GM19023 (cell line): ENCODE measurements at regions not wholly inside any gene's neighbourhood (a gene's known extent, or its start where the extent isn't known, plus 50 kb on each side); places are given as distances from the start of the nearest gene placed in this dataset.

ENCODE experiments used
- ATAC-seq: cut with Tn5 transposase; IDR thresholded peaks from one replicate; pipeline ENCODE4 v1.9.1; 2021; ENCODE audit warnings: mild to moderate bottlenecking, moderate library complexity; ENCODE audit not compliant: unreplicated experiment

DNA sequence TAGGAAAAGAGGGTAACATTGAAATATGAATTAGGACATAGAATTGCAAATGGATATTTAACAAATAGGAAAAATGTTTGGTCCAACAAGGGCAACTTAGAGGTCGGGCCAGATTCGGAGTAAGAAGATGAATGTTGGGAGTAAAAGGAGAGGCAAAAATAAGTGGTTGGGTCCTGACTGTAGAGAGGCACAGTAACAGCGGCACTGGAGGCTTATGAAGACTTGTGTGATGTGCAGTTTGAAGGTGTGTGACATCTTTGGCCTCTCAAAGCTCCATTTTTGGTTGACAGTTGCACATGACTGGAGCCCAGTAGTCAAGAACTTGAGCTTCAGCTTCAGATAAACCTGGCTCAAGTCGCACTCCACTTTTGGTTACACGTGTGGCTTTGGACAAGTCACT is 109.9 kb upstream of the PAXBP1 start:
- ATAC-seq: no peak

DNA sequence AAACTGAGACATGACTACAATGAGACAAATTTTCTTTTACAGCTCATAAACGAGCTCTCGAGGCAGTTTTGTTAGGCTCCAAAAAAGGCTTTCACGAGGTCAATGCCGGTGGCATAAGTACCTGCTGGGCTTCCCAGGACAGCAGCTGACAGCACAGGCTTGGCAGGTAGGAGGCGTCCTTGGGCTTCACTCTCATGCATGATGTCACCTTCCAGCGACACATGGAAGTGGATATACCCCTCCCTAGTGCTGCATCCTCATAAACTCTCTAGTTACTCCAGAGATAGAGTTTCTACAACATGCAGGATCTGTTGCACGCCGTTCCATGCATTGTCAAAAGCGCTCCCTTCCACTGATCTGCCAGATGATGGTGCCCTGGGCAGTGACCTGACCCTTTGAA is 112.5 kb upstream of the PAXBP1 start:
- ATAC-seq: no peak

DNA sequence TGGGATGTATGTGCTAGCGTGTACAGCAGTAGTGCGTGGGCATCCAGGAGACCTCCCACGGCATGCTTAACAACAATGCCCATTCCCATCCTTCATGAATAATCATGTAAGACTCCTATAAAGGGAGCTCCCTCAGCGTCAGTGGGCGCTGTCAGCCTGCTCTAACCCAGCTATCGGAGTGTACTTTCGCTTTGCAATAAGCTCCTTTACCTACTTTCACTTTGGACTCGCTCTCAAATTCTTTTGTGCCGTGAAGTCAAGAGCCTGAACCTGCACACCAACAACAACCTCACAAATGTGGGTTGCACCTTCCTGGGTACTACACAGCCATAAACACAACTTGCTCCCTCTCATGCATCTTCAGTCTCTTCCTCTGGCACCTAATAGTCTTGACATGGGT is 114.8 kb upstream of the PAXBP1 start:
- ATAC-seq: no peak

DNA sequence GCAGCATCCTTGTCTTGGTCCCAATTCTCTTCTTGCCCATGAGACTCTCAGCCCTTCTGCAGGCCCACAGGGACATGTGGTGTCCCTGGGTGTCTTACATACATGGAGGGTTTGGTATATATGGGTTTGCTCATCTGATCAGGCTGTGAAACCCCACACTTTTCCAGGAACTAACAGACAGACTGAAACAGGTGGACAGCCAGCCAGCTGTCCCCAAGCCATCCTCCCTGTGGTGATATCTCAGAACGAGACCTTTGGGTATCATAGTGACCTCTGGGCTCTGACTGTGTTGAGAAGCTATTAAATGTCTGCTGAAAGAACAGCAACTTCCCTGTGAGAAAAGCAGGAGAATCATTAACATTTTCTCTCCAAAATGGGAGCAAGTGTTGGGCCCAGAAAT is 115.5 kb upstream of the PAXBP1 start:
- ATAC-seq: no peak

DNA sequence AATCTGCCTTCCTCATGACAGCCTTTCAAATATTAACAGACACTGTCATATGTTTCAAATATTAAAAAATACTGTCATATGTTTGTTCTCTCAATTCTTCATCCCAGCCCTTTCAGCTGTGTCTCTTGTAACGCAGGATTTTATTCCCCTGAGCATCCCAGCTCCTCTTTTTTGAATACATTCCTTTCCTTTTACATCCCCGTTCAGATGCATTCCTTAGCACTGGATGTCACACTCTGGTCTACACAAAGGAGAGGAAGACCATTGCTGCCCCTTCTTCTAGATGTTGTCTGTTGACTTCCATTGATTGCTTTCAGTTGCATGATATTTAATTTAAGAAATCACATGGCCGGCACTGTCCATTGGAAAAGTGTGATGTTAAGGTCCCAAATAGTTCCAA is 117.4 kb upstream of the PAXBP1 start:
- no peak for ATAC-seq

DNA sequence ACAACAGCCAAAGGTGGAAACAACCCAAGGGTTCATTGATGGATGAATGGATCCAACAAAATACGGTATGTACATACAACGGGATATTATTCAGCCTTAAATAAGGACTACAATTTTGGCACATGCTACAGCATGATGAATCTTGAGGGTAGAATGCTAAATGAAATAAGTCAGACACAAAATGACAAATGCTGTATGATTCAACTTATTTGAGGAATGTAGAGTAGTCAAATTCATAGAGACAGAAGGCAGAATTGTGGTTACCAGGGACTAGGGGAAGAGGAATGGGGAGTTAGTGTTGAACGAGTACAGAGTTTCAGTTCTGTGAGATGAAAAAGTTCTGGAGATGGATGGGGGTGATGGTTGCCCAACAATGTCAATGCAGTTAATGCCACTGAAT is 118.0 kb upstream of the PAXBP1 start:
- no peak for ATAC-seq

DNA sequence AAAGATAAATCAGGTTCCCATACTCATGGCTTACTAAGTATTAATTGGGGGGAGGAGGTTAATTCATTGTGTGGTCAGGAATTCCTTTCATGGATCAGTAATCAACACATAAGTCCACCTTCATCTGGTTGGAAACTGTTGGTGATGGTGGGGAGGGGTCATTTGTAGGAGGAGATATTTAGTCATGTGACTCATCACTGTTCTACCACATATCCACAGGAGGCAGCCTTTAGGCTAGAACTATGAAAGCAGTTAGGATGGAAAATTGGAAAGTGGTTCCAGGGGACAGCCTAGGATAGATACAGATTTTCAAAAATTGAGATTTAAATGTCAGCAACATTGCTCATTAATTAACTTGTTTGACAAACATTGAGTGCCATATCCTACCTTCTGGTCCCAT is 122.8 kb upstream of the PAXBP1 start:
- no peak for ATAC-seq

DNA sequence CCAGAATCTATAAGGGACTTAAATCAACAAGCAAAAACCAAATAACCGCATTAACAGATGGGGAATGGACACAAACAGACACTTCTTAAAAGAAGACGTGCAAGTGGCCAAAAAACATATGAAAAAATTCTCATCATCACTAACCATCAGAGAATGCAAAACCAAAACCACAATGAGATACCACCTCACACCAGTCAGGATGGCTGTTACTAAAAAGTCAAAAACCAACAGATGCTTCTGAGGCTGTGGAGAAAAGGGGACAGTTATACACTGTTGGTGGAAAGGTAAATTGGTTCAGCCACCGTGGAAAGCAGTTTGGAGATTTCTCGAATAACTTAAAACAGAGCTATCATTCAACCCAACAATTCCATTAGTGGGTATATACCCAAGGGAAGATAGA is 124.9 kb upstream of the OLIG2 start:
- ATAC-seq: no peak

DNA sequence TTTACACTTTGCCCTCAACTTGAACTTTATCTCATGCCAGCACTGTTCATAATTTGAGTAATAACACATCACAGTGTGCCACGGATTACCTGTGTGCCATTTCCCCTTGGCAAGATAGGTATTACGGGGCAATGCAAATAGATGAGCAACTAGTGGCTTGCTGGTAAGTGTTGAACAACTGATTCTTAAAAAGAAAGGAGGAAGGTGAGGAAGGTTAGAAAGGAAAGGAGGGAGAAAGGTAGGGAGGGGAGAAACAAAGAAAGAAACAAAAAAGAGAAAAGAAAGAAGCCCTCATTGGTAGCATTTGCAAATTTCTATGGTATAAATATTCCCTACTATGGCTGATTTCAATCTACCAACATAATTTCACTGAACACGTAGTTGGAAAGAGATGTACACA is 118.2 kb upstream of the OLIG2 start:
- ATAC-seq: no peak

DNA sequence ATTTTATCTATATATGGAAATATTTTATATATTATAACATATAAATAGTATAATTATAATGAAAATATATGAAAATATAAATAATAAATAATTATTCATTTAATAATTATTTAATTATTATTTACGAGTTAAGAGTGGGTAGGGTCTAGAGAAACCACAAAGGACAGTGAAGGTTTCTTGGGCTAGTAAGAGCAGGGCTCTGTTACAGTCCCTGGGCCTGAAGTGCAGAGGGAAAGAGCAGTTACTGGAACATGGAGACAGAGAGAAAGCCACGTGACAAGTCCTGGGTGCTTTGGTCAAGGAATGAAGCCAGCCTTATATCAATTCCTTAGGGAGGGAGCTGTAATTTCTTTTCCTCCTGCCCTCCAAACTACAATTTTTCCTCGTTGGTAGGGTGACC is 117.2 kb upstream of the OLIG2 start:
- no peak for ATAC-seq

DNA sequence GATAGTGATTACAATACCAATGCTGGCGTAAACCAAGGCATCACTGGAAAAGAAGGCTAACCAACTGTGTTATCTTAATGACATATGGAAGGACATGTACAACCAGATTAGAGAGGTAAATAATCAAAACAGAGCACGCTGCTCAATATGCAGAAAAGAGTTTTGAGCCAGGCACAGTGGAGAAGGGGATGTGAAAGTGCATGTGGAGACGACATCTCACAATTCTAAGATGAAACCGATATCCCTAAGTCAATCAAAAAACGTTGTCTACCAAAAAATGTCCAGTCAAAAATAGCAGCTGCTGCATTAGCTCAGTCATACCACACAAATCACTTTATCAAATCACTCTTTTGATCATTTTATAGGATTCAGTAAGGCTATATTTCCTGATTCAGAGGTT is 116.3 kb upstream of the OLIG2 start:
- no peak for ATAC-seq

DNA sequence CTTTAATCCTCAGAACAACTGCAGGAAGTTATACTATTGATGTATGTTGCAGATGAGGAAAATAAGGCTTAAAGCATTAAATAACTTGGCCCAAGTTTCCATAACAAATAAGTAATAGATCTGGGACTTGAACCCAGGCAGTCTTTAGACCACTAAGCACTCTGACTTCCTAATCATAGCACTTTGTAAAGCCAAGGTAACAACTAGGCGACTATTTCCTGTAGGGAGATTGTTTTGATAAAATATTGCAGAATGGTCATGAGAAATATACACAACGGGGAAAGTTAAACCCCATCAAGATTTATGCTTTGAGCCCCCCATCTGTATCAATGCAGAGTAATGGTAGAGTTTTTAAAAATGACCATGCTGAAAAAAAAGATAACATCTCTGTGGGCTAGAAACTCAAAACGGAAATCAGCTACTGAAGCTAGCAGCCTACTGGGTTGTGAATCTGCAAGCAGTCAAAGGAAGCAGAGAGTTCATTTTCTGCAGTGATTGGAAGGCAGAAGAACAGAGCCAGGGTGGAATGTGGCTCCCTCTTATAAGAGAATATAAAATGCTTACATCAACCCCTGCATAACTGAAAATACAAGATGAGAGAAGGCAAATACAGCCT is 111.2 kb upstream of the OLIG2 start:
- no peak for ATAC-seq

DNA sequence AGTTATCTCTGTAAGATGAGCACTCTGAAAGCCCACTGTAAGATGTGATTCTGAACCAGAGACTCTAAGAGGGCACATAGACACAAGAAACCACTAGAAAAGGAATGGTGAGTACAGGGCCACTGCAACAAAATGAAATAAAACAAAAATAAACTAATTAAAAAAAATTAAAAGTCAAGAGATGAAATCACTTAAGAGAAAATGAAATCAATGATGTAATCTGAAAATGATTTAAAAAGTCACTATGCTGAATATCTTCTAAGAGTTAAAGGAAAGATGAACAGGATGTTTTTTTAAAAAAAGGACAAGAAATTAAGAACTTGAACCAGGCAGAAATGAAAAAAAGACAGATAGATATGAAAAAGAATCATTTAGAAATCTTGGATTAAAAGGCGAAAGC is 110.6 kb upstream of the OLIG2 start:
- ATAC-seq: no peak

DNA sequence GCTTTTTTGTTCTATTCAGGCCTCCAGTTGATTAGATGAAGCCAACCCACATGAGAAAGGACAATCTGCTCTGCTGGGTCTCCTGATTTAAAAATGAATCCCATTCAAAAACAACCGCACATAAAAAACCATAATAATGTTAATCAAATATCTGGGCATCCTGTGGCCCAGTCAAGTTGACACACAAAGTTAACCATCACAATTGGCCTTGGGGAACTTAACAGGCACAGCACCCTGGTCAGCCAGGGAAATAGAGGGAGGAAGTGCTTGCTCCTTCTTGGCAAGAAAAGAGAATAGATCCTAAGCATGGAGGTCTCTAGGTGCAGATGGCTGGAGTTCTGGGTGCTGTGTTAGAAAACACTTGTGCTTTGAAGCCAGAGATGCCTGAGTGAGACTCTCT is 109.6 kb upstream of the OLIG2 start:
- no peak for ATAC-seq

DNA sequence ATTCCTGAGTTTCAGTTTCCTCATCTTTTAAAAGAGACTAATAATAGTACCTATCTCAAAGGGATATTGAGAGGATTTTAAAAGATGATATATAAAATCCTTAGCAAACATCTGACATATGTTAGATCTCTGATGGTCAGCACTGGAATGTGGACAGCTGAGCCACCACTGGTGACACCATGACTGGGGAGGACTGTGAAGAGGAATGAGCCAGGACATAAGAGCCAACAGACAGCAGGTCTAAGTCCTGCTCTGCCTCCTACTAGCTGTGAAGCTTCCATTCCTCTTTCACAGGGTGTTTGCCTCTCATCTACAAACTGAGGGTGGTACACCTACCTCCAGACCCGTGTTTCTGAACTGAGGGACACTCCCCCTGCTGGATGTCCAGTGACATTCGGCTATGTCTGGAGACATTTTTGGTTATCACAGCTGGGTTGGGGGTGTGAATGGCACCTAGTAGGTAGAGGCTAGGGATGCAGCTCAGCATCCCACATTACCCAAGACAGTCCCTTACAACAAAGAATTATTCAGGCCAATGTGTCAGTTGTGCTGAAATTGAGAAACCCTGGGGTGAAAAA is 109.1 kb upstream of the OLIG2 start:
- ATAC-seq: no peak

DNA sequence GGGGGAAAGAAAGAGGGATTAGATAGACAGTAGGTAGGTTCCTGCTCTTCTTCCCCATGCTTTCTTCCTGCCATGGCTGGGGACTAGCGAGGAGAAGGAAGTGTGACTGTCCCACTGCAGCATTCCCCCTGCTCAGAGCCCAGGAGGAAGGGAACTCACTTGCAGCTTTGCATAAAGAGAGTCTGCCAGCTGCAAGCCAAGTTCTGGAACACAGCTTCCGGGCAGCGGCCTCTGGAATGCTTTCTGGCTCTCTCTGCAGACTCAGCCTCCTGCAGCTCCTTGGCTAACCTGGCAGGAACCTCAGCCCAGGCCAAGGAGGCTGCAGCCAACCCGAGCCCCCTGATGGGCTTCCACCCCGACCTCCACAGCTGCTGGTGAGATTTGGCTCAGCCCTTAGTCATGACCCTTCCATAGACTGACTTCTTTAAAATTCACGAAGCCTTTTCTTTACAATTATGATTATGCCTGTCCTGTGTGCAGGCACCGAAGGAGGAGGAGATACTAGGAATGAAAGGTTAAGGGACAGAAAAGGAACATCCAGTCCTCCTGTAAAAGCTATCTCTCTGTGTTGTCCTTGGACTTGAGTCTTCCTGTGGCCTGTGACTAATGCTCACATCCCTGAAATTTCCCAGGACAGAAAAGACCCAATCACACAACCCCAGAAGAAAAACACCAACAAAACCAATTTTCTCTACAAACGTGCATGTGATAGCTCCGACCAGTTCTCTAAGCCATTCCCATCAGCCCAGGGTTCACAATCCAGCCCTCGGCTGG is 108.2 kb upstream of the OLIG2 start:
- ATAC-seq: no peak

DNA sequence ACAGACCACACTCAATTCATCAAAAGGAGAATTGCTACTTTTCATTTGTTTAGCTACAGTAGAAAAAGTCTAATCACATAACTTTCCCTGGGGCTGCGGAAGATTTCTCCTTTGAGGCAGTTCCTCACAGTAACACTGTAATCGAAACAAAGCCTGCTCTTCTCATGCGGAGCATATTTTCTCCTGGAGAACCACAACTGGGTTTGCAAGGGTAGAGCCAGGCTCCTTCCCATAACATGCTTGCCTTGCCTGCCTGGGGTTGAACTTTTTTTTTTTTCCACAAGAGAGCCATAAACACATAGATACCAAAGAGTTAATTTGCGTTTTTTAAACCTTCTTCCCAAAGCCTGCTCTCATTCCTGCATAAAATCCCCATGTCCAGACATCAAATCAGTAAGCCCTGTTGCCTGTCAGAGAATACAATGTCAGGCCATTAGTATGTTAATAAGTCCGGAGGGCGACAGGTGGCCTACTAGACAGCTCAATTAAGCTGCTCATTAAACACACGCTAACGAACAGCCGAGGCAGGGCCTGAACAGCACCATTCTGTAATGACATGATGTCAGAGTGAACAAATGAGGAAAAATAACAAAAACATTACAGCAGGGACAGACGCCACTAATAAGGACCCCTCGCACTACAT is 107.1 kb upstream of the OLIG2 start:
- no peak for ATAC-seq

DNA sequence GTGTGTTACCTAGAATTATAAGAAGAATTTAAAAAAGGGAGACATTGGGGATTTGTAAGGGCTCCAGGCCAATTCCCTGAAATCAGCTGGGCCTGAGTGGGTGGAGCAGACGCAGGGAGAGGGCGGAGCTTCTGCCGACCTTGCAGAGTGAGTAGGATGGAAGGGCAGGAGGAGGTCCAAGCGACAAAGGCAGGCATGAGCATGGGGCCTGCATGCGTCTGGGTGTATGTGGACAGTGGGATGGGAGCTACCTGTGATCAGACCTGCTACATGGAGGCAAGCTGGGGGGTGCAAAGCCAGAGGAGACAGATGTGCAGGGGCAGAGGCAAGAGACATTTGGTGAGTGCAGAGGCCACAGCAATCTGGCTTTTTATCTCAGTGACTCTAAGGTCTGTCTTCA is 105.3 kb upstream of the OLIG2 start:
- ATAC-seq: no peak

DNA sequence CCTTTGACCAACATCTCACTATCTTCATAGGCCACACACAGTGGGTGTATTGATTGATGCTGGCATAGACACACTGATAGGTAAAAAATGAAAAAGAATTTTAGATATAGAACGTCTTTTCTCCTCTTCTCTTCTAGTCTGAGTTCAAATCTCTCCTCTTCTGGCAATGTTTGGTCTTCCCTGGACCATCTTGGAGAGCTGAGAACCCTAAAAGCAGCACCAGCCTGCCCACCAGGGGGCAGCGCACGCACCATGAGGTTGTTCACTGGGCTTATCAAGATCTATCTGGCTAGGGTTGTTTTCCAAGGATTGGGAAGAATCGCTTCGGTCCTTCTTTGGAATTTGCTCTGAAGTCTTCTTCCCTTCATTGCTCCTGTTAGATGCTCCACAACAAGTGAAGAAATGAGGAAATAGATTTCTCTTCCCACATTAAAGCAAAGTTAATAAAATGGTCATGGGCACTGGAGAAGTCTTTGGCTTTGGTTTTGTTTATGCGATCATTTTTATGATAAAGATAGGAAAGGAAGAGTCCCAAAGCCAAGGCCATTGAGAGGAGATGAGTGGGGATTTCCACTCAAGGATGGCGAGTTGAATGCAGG is 104.0 kb upstream of the OLIG2 start:
- ATAC-seq: no peak

DNA sequence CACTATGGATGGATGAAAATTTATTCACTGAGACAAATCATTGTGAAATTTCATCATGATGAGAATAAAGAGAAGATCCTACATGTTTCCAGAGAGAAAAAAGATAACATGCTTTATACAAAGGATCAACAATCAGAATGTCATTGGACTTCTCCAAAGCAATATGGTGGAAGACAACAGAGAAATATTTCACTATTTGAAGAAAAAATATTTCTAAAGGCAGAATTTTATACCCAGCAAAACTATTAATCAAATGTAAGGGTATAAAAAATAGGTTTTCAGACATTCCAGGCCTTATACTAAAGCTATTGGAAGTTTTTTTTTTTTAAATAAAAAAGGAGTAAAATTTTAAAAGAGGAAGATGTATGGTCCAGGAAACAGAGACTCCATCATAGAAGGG is 100.6 kb upstream of the OLIG2 start:
- no peak for ATAC-seq

DNA sequence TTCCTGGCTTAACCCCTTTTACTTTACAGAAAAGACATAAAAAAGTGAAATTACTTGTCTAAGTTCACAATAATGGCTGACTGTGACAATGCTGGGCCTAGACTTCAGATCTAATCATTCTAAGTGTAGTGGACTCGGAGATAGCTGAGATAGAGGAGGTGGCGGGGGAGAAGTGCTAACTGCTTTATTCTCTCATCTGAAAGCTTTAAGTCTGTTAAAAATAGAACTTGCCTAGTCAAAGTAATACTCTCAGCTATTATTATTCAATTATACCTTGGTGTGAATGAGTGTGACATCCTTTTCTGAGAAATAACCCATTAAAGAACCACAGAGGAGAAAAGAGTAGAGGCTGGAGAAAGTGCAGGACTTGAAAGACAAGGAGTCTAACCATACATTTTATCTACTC is 96.1 kb upstream of the OLIG2 start:
- ATAC-seq: peak; percentile 43

DNA sequence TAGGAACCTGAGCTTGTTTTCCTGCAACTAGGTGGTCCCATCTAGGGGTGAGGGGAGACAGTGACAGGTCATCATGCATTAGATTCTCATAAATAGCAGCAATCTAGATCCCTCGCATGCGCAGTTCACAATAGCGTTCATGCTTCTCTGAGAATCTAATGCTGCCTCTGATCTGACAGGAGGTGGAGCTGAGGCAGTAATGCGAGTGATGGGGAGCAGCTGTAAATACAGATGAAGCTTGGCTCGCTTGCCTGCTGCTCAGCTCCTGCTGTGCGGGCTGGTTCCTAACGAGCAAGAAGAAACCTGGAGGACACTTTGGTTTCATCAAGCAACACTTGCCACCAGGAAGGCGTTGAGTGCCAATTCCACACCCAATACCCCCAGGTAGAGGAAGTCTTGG is 95.1 kb upstream of the OLIG2 start:
- no peak for ATAC-seq
